ENCODE measurements at regions not wholly inside any gene's neighbourhood (a gene's known extent, or its start where the extent isn't known, plus 50 kb on each side); places are given as distances from the start of the nearest gene placed in this dataset.
A peak's percentile ranks its signal among the peaks of the same experiment; 100 is the strongest.

DNA sequence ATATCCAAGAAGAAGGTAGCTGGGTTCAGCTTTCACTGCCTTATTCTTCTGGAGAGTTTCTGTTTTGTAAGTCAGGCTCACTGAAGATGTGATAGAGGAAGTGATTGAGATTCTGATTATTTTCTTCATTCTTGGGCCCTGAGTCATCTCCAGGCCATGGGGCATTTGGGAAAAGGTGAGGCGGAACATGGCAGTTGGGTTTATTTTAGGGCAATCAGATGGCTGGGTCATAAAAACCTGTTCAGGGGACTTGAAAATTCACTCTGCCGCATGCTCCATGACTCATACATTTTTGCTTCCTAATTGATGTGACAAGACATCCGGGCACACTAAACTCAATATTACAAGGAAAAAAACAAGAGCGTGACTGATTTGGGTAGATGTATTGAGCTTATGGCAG is 265.7 kb upstream of the KLF4 start:
- no peak for DNase-seq
- Histone ChIP-seq H3K9me3 (no peaks in the 10 kb centered on the region), H3K4me1 (peaks cover 0 to 23% (median 19%) of the 10 kb centered on the region in 4 donors), H3K27me3 (no peaks in the 10 kb centered on the region), H3K27ac (no peak overlapping the region), H3K4me3 (no peak overlapping the region), H3K36me3 (no peaks in the 10 kb centered on the region)
- intact Hi-C loops (cut with DNase I; ENCODE audit: low total_unique reads): loop anchor here (10.0 kb wide), 1 partner anchor 390 kb away; no protein-coding TSS in a partner anchor
- TF ChIP-seq CTCF (IDR thresholded peaks at IDR 0.05): no peak

DNA sequence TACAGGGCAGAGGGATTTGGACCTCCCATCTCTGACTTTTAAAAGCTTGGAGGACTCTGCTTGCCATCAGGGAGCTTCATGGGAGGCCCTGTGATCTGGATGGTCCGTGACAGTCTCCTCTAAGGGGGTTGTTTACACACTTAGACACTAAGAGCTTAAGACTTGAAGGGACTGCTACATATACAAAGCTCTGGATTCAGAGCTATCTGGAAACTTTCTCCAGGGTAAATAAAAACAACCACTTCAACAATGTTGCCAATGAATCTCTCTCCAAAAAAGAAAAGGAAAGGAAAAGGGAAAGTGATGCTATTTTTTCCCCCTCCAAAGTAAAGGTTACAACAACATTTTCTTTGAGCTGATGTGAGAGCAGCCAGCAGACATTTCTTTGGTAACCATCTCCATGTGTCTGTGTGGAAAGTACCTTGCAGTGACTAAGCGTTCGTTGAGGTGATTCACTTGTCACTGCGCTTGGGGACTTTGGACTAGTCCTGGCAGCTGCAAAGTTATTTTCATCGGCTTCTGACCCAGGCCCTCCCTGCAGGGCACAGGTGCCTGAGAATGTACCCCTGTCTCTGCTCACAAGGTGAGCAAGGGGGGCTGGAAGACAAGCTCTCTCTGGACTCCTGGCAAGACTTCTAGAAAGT is 262.1 kb upstream of the KLF4 start:
- no peak for TF ChIP-seq CTCF (IDR thresholded peaks at IDR 0.05)
- no peak overlapping the region for H3K4me3 ChIP-seq
- peak; percentile 38 to 73 for DNase-seq
- H3K27ac ChIP-seq: peak overlapping the region; percentile 71 to 86
- no peaks in the 10 kb centered on the region for H3K27me3 ChIP-seq
- H3K9me3 ChIP-seq: no peaks in the 10 kb centered on the region
- intact Hi-C loops (cut with DNase I; ENCODE audit: low total_unique reads): loop anchor here (2.0 to 10.0 kb wide), 3 partner anchors 113 to 393 kb away; no protein-coding TSS in a partner anchor
- peaks cover 7 to 41% (median 34%) of the 10 kb centered on the region in 4 donors for H3K4me1 ChIP-seq
- H3K36me3 ChIP-seq: no peaks in the 10 kb centered on the region

DNA sequence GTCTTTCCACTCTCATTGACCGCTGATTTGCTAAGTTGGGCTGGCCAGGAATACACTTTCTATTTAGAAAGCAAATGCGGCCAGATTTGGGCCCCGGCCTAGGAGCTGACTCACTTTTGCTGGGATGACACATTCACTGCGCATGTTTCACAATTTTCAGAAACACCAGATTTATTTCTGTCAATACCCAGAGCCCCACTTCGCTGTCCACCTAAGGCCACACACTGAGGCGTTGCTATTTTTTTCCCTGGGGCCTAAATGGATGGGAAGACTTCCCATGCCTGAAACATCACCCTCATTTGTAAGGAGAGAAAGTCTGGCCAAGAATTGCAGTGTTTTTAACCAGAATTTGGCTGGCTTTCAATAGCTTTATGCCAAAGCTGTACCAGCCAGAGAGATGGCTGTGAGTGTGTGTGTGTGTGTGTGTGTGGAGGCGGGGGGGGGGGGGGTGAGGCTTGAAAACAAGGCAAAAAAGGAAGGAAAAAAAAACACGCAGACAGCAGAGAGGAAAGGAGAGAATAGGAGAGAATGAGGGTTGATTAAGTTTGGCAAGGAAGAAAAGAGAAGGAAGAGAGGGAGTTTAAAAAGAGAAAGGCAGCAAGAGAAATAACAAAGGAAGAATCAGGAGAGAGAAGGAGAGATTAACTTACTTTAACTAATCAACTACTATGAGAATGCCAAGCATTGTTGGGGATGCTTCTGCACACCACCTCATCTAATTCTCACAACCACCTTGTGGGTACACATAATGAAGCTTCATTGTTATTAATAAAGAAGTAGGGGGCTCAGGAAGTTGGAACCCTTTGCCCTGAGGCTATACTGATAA is 261.4 kb upstream of the KLF4 start:
- H3K4me1 ChIP-seq: peaks cover 7 to 41% (median 34%) of the 10 kb centered on the region in 4 donors
- no peaks in the 10 kb centered on the region for H3K27me3 ChIP-seq
- TF ChIP-seq CTCF (IDR thresholded peaks at IDR 0.05): no peak
- H3K36me3 ChIP-seq: no peaks in the 10 kb centered on the region
- no peaks in the 10 kb centered on the region for H3K9me3 ChIP-seq
- no peak overlapping the region for H3K4me3 ChIP-seq
- H3K27ac ChIP-seq: peak overlapping the region; percentile 71 to 86
- intact Hi-C loops (cut with DNase I; ENCODE audit: low total_unique reads): loop anchor here (2.0 to 10.0 kb wide), 3 partner anchors 112 to 394 kb away; no protein-coding TSS in a partner anchor
- DNase-seq: peak; percentile 94 to 97

DNA sequence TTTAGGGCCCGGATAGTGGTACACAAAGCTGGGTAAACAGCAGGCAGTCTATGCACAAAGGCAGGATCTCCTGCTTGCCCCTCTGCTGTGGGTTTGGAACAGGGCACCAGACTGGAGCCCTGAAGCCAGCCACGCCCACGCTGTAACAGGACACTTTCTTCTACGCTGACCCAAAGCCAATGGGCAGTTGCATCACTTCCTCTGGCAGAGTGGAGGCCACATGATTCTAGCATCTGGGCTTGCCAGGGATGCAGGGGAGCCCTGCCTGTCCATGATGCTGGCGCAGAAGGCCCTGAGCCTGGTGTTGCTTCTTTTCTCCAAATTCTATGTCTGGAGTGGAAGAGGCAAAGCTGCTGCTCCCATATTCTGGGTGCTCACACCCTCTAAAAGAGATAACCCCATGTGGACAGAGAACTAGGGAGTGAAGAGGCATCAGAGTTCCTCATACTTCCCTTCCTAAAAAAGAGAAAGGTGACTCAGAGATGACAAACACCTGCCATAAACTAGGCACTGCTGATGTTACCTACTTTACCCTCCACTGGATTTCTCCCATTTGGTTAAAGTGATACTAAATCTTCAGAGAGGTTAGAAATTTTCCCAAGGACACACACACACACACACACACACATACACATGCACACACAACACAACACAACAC is 260.3 kb upstream of the KLF4 start:
- intact Hi-C loops (cut with DNase I; ENCODE audit: low total_unique reads): loop anchor here (2.0 to 10.0 kb wide), 3 partner anchors 111 to 395 kb away; no protein-coding TSS in a partner anchor

More for the DNA sequence above, 260.3 kb upstream of the KLF4 start:
- Histone ChIP-seq H3K9me3 (no peaks in the 10 kb centered on the region), H3K4me1 (peaks cover 7 to 36% (median 30%) of the 10 kb centered on the region in 4 donors), H3K4me3 (no peak overlapping the region), H3K27ac (peak overlapping the region; percentile 71 to 80), H3K36me3 (no peaks in the 10 kb centered on the region), H3K27me3 (no peaks in the 10 kb centered on the region)
- TF ChIP-seq CTCF (IDR thresholded peaks at IDR 0.05): no peak
- DNase-seq: peak; percentile 97
